KBM-7 (cell line): ENCODE measurements at regions not wholly inside any gene's neighbourhood (a gene's known extent, or its start where the extent isn't known, plus 50 kb on each side); places are given as distances from the start of the nearest gene placed in this dataset.

Experiments used
- DNase-seq: peaks from one replicate; pipeline ENCODE4 v3.0.0-alpha.2; 2015
- in situ Hi-C: fragments of 300-500 bp; cut with MboI; formaldehyde crosslinking; loops from 2 replicates; pipeline ENCODE4 v1.14.3; 2020; ENCODE audit warnings: low sequenced_read_pairs, low pct_unique_long_range_greater_than_20kb, mixed read lengths

- in situ Hi-C loops, result no loop called here
These were observed 294.5 kb downstream of the BRD1 start for GRCh38 chr22:49532869-49533802.

GRCh38 chr22:49531368-49531791 is 296.3 kb downstream of the BRD1 start:
- in situ Hi-C loops, result no loop called here
- no peak for DNase-seq

More at GRCh38 chr22:49532869-49533802, 294.5 kb downstream of the BRD1 start:
- no peak for DNase-seq

- DNase-seq, result no peak
- in situ Hi-C loops, result no loop called here
These were observed 296.9 kb downstream of the BRD1 start for GRCh38 chr22:49530671-49531367.

GRCh38 chr22:49528420-49528720 is 299.3 kb downstream of the BRD1 start:
- in situ Hi-C loops, result no loop called here
- DNase-seq, result no peak

- in situ Hi-C loops, result no loop called here
- DNase-seq, result no peak
These were observed 299.9 kb downstream of the BRD1 start for GRCh38 chr22:49527611-49528419.

- DNase-seq, result no peak
- in situ Hi-C loops, result no loop called here
These were observed 301.7 kb downstream of the BRD1 start for GRCh38 chr22:49525801-49526535.

- in situ Hi-C loops, result no loop called here
- no peak for DNase-seq
These were observed 302.3 kb downstream of the BRD1 start for GRCh38 chr22:49525360-49525759.

- in situ Hi-C loops, result no loop called here
- DNase-seq, result no peak
These were observed 303.3 kb downstream of the BRD1 start for GRCh38 chr22:49524362-49524761.

GRCh38 chr22:49523374-49524008 is 304.2 kb downstream of the BRD1 start:
- in situ Hi-C loops, result no loop called here
- no peak for DNase-seq

- no peak for DNase-seq
- in situ Hi-C loops, result no loop called here
These were observed 304.9 kb downstream of the BRD1 start for GRCh38 chr22:49522582-49523373.

GRCh38 chr22:49521787-49522224 is 305.9 kb downstream of the BRD1 start:
- DNase-seq, result no peak
- in situ Hi-C loops, result no loop called here

- no peak for DNase-seq
- in situ Hi-C loops, result no loop called here
These were observed 308.4 kb downstream of the BRD1 start for GRCh38 chr22:49519117-49519737.

- in situ Hi-C loops, result no loop called here
- DNase-seq, result no peak
These were observed 309.2 kb downstream of the BRD1 start for GRCh38 chr22:49518436-49518970.

GRCh38 chr22:49517667-49518185 is 309.9 kb downstream of the BRD1 start:
- no peak for DNase-seq
- in situ Hi-C loops, result no loop called here

- in situ Hi-C loops, result no loop called here
These were observed 310.5 kb downstream of the BRD1 start for GRCh38 chr22:49517211-49517610.

GRCh38 chr22:49515475-49515874 is 312.2 kb downstream of the BRD1 start:
- DNase-seq, result no peak
- in situ Hi-C loops, result no loop called here

More at GRCh38 chr22:49517211-49517610, 310.5 kb downstream of the BRD1 start:
- no peak for DNase-seq

GRCh38 chr22:49514641-49515040 is 313.0 kb downstream of the BRD1 start:
- in situ Hi-C loops, result no loop called here
- DNase-seq, result no peak
